LNCAP (cell line): ENCODE measurements at regions not wholly inside any gene's neighbourhood (a gene's known extent, or its start where the extent isn't known, plus 50 kb on each side); places are given as distances from the start of the nearest gene placed in this dataset.

Experiments used
- CTCF ChIP-seq: fragments of 450-650 bp; IDR thresholded peaks from 2 replicates; pipeline ENCODE4 v1.5.1; 2017; ENCODE audit warnings: mild to moderate bottlenecking

- TF ChIP-seq CTCF: no peak
Observed at GRCh38 chr2:52445686-52446085, 1321.9 kb upstream of the CHAC2 start.

- no peak for TF ChIP-seq CTCF
Observed at GRCh38 chr2:52431352-52431760, 1336.2 kb upstream of the CHAC2 start.

GRCh38 chr2:52429740-52430139 is 1337.9 kb upstream of the CHAC2 start:
- TF ChIP-seq CTCF: no peak

GRCh38 chr2:52429171-52429570 is 1338.4 kb upstream of the CHAC2 start:
- no peak for TF ChIP-seq CTCF

GRCh38 chr2:52428224-52428623 is 1339.4 kb upstream of the CHAC2 start:
- no peak for TF ChIP-seq CTCF

GRCh38 chr2:52423655-52424054 is 1343.9 kb upstream of the CHAC2 start:
- TF ChIP-seq CTCF: no peak

- no peak for TF ChIP-seq CTCF
Observed at GRCh38 chr2:52423111-52423510, 1344.5 kb upstream of the CHAC2 start.

GRCh38 chr2:52416340-52416739 is 1351.3 kb upstream of the CHAC2 start:
- TF ChIP-seq CTCF: peak; percentile 24; the same call in 1 of the 2 replicates
